Activated naive CD4-positive, alpha-beta T cell treated with anti-CD3 and anti-CD28 coated beads for 36 hours (primary cell): ENCODE measurements at regions not wholly inside any gene's neighbourhood (a gene's known extent, or its start where the extent isn't known, plus 50 kb on each side); places are given as distances from the start of the nearest gene placed in this dataset.

Source experiments
- CTCF ChIA-PET: fragments of 350-600 bp; sonication (Branson Sonifier 250); formaldehyde crosslinking; loops from one replicate; lab custom pipeline; 2021; ENCODE audit warnings: antibody characterized with exemption; lab: Charles Lee
- DNase-seq: peaks from one replicate; pipeline ENCODE4 v3.0.0-alpha.2; 2020
- H3K27ac Mint-ChIP-seq: one replicate; pipeline ENCODE4 v1.8.0; 2021; ENCODE audit warnings: mild to moderate bottlenecking, mixed read lengths
- H3K27me3 Mint-ChIP-seq: one replicate; pipeline ENCODE4 v1.8.0; 2021; ENCODE audit warnings: low read depth, mixed read lengths
- H3K36me3 Mint-ChIP-seq: one replicate; pipeline ENCODE4 v1.8.0; 2021; ENCODE audit warnings: low read depth, mixed read lengths
- H3K4me1 Mint-ChIP-seq: one replicate; pipeline ENCODE4 v1.8.0; 2021; ENCODE audit warnings: low read depth, mixed read lengths
- H3K4me3 Mint-ChIP-seq: one replicate; pipeline ENCODE4 v1.8.0; 2021; ENCODE audit warnings: mild to moderate bottlenecking, moderate library complexity, mixed read lengths
- H3K9me3 Mint-ChIP-seq: one replicate; pipeline ENCODE4 v1.8.0; 2021; ENCODE audit warnings: mixed read lengths
- intact Hi-C: fragments of 100-400 bp; cut with micrococcal nuclease; formaldehyde crosslinking; loops from one replicate; pipeline ENCODE4 v1.15.1; 2023

DNA sequence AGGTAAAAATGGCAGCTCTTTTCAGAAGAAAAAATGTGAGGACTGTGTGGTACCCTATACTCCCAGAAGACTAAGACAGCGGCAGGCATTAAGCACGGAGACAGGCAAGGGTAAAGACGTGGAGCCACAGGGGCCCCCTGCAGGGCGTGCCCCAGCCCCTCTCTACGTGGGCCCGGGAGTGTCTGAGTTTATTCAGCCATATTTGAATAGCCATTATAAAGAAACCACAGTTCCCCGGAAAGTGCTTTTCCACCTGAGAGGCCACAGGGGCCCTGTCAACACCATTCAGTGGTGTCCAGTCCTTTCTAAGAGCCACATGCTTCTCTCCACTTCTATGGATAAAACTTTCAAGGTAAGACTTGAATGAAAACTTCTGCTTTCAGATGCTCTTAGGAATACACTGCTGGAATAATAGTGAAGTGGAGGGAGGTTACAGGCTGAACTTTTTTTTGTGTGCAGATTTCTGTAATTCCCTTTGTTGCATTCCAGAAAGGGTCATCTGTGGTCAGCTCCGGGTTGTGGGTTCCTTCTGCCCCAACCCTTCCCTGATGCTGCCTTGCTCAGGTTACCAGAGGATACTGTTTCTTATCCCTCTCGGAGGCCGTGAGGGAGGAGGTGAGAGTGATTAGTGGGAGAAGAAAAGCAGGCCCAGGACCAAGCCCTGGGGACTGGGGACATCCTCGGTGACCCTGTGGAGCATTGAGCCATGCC, 58.4 kb downstream of the SLC25A47 start:
- DNase-seq = no peak
- CTCF ChIA-PET = interaction anchor here (0.6 to 6.8 kb wide), 5 partner anchors 32 to 272 kb away, joined by 3 to 125 read pairs (median 6); no protein-coding TSS in a partner anchor
- H3K27me3 Mint-ChIP-seq = no peaks in the 10 kb centered on the region
- H3K36me3 Mint-ChIP-seq = peaks cover 3% of the 10 kb centered on the region
- H3K4me1 Mint-ChIP-seq = peaks cover 24% of the 10 kb centered on the region
- intact Hi-C loops = loop anchor here (2.0 kb wide), 1 partner anchor 165 kb away; no protein-coding TSS in a partner anchor
- no peak overlapping the region for H3K4me3 Mint-ChIP-seq
- no peaks in the 10 kb centered on the region for H3K9me3 Mint-ChIP-seq
- no peak overlapping the region for H3K27ac Mint-ChIP-seq

DNA sequence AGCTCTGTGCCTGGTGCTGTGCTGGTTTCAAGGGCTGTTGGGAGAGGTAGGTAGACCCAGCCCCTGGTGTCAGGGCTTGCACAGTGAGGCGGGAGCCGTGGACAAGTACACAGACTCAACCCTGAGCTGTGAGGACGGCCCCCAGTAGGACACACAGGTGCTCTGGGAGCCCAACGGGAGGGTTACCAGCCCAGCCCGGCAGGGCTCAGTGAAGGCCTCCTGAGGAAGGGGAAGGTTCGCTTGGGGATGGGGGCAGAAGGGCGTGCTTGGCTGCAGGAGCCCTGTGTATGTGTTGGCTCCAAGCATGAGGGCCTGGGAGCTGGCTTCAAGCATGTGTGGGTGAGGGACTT, 58.9 kb downstream of the SLC25A47 start:
- no peak overlapping the region for H3K4me3 Mint-ChIP-seq
- CTCF ChIA-PET = interaction anchor here (0.7 to 6.8 kb wide), 11 partner anchors 9 to 614 kb away, joined by 3 to 125 read pairs (median 3); no protein-coding TSS in a partner anchor
- H3K27ac Mint-ChIP-seq = no peak overlapping the region
- peaks cover 3% of the 10 kb centered on the region for H3K36me3 Mint-ChIP-seq
- intact Hi-C loops = loop anchor here (2.0 kb wide), 1 partner anchor 165 kb away; no protein-coding TSS in a partner anchor
- peaks cover 20% of the 10 kb centered on the region for H3K4me1 Mint-ChIP-seq
- no peak for DNase-seq
- no peaks in the 10 kb centered on the region for H3K27me3 Mint-ChIP-seq
- H3K9me3 Mint-ChIP-seq = no peaks in the 10 kb centered on the region

DNA sequence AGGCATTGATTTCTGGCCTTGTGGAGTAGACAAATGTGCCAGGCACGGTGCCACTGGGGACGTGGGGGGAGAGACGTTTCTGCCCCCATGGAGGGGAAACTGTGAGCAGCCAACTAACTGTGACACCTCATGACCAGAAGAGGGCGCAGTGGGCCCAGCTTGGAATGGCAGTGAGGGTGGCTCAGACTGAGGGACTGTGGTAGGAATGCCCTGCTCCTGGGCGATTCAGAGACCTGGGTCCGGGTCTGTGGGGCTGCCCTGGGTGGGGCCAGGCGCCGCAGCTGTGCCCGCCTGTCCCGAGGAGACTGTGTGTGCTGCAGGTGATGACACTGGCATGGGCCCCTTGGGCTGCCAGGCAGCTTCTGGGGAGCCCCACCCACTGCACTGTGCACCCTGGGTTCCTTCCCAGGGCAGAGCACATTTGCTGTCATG, 60.6 kb downstream of the SLC25A47 start:
- H3K27me3 Mint-ChIP-seq = no peaks in the 10 kb centered on the region
- H3K27ac Mint-ChIP-seq = no peak overlapping the region
- H3K4me3 Mint-ChIP-seq = no peak overlapping the region
- no peaks in the 10 kb centered on the region for H3K9me3 Mint-ChIP-seq
- DNase-seq = peak; percentile 73
- peaks cover 3% of the 10 kb centered on the region for H3K36me3 Mint-ChIP-seq
- peaks cover 24% of the 10 kb centered on the region for H3K4me1 Mint-ChIP-seq
- intact Hi-C loops = loop anchor here (1.0 to 2.0 kb wide), 2 partner anchors 163 to 262 kb away; no protein-coding TSS in a partner anchor
- CTCF ChIA-PET = interaction anchor here (0.6 to 6.8 kb wide), 16 partner anchors 8 to 272 kb away, joined by 3 to 125 read pairs (median 5); no protein-coding TSS in a partner anchor

DNA sequence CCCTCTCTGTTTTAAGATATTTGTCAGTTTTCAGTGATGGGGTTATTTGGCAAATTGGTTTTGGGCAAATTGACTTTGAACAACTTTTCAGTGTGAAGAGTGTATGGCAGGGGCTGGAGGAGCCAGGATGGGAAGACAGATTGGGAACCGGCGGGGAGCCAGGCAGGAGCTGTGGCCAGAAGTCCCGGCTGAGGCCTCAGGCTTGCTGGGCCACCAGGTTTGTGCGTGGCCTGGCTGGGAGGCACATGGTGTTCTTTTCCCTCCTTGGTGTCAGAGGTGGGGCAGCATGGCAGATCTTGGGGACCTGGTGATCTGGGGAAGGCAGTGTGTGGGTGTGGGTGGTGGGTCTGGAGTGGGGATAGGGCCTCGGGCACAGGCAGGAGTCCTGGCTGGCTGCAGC, 61.1 kb downstream of the SLC25A47 start:
- intact Hi-C loops = no loop called here
- peaks cover 3% of the 10 kb centered on the region for H3K36me3 Mint-ChIP-seq
- CTCF ChIA-PET = interaction anchor here (0.6 to 6.8 kb wide), 14 partner anchors 11 to 327 kb away, joined by 3 to 125 read pairs (median 4); no protein-coding TSS in a partner anchor

DNA sequence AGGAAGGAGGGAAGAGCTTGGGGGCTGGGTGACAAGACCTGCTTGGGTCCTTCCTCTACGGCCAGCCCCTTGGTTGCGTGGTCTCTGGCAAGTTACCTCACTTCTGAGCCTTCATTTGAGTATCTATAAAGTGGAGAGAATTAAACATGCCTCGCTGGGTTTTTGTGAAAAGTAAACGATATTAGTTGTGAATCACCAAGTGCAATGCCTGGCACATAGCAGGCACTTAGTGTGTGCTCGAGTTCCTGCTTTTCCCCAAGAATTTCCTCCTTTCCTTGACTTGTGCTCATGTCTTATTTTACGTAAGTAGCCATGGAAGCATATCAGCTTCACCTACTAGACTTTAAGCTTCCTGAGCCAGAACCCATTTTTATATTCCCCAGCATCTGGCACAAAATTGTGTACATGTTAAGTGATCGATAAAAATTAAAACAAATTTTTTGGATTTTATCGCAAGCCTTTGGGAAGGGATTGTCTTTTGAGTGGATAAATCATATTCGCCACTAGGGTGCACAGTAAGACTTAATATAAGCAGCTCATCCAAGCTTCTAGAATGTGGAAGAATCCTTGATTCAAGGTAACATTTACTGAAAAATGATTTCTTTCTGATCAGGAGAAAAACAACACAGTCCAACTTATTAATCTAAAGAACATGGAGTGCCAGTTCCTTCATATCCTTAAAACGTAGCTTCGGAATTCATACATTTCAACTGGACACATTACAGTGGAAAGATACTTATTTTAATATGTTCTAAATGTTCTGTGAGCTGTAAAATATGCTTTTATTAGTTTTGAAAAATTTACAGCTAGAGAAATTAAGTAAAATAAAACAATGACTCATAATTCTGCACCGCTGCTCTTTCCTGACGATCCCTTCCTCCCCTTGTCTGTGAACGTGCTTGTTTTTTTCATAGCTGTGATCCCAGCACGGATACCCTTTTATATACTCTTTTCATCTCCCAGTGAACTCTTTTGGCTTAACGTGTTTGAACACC, 62.0 kb downstream of the SLC25A47 start:
- H3K9me3 Mint-ChIP-seq = no peaks in the 10 kb centered on the region
- CTCF ChIA-PET = interaction anchor here (0.5 to 6.8 kb wide), 18 partner anchors 8 to 328 kb away, joined by 3 to 125 read pairs (median 4); no protein-coding TSS in a partner anchor
- intact Hi-C loops = no loop called here
- DNase-seq = no peak
- no peaks in the 10 kb centered on the region for H3K27me3 Mint-ChIP-seq
- H3K27ac Mint-ChIP-seq = no peak overlapping the region
- H3K4me1 Mint-ChIP-seq = peaks cover 23% of the 10 kb centered on the region
- no peak overlapping the region for H3K4me3 Mint-ChIP-seq
- H3K36me3 Mint-ChIP-seq = peaks cover 3% of the 10 kb centered on the region

More for the DNA sequence above, 61.1 kb downstream of the SLC25A47 start:
- Mint-ChIP-seq H3K9me3 (no peaks in the 10 kb centered on the region), H3K4me1 (peaks cover 23% of the 10 kb centered on the region), H3K27ac (no peak overlapping the region), H3K27me3 (no peaks in the 10 kb centered on the region), H3K4me3 (no peak overlapping the region)
- no peak for DNase-seq

DNA sequence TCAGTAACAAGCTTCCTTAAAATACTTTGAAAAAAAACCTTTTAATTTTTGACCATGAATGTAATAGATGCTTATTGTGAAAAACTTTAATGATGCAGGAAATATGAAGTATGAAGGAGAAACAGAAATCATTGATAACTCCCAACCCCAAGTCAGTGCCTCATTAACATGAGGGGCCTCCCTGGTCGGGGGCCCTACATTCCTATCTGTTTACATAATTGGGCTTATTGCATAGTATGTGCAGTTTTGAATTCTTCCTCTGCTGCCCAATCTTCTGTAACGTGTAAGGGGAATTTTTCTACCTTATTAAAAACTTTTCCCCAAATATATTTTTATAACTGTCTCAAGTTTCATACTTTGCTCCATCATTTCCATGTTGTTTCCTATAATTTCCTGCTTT, 63.0 kb downstream of the SLC25A47 start:
- peaks cover 3% of the 10 kb centered on the region for H3K36me3 Mint-ChIP-seq
- peaks cover 23% of the 10 kb centered on the region for H3K4me1 Mint-ChIP-seq
- H3K27me3 Mint-ChIP-seq = no peaks in the 10 kb centered on the region
- intact Hi-C loops = no loop called here
- CTCF ChIA-PET = interaction anchor here (0.7 to 6.8 kb wide), 10 partner anchors 9 to 268 kb away, joined by 3 to 125 read pairs (median 6); no protein-coding TSS in a partner anchor
- no peak for DNase-seq
- H3K27ac Mint-ChIP-seq = no peak overlapping the region
- no peaks in the 10 kb centered on the region for H3K9me3 Mint-ChIP-seq
- H3K4me3 Mint-ChIP-seq = no peak overlapping the region

DNA sequence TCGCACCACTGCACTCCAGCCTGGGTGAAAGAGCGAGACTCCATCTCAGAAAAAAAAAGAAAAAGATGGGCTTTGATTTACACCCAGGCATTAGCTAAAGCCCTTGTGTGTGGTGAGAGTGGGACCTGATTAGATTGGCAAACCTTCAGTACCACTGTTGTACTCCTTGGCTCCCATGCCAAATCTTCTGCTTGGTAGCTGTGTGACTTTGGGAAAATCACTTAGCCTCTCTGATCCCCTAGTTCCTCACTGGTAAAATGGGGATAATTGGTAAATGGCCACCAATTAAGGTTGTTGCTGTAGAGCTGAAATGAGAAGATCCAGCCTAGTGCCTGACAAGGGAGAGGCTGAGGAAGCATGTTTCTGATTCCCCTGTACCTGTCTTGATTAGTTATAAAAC, 63.7 kb downstream of the SLC25A47 start:
- peaks cover 1% of the 10 kb centered on the region for H3K36me3 Mint-ChIP-seq
- peaks cover 23% of the 10 kb centered on the region for H3K4me1 Mint-ChIP-seq
- no peak overlapping the region for H3K27ac Mint-ChIP-seq
- no peaks in the 10 kb centered on the region for H3K27me3 Mint-ChIP-seq
- CTCF ChIA-PET = interaction anchor here (1.2 to 5.6 kb wide), 3 partner anchors 9 to 276 kb away, joined by 3 to 32 read pairs (median 4); no protein-coding TSS in a partner anchor
- intact Hi-C loops = no loop called here
- no peaks in the 10 kb centered on the region for H3K9me3 Mint-ChIP-seq
- no peak for DNase-seq
- H3K4me3 Mint-ChIP-seq = no peak overlapping the region

DNA sequence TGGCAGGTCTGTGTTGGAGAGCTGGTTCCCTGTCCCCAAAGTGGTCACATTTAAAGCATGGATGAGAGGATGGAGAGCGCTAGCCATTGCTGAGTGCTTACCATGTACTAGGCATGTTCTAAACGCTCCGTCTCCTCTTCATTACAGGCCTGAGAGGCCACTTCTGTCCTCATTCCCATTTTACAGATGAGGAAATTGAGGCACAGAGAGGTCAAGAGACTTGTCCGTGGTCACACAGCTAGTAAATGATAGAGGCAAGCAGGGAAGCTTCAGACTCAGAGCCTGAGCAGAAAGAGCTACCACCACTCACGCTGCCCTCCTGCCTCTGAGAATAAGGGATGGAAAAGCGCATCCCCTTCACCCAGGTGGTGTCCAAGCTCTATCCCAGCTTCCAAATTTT, 64.3 kb downstream of the SLC25A47 start:
- H3K4me1 Mint-ChIP-seq = peaks cover 23% of the 10 kb centered on the region
- H3K27me3 Mint-ChIP-seq = no peaks in the 10 kb centered on the region
- CTCF ChIA-PET = interaction anchor here (1.2 to 5.6 kb wide), 3 partner anchors 259 to 275 kb away, joined by 3 to 32 read pairs (median 5); no protein-coding TSS in a partner anchor
- H3K9me3 Mint-ChIP-seq = no peaks in the 10 kb centered on the region
- peaks cover 1% of the 10 kb centered on the region for H3K36me3 Mint-ChIP-seq
- no peak for DNase-seq
- intact Hi-C loops = no loop called here
- no peak overlapping the region for H3K4me3 Mint-ChIP-seq
- H3K27ac Mint-ChIP-seq = no peak overlapping the region

DNA sequence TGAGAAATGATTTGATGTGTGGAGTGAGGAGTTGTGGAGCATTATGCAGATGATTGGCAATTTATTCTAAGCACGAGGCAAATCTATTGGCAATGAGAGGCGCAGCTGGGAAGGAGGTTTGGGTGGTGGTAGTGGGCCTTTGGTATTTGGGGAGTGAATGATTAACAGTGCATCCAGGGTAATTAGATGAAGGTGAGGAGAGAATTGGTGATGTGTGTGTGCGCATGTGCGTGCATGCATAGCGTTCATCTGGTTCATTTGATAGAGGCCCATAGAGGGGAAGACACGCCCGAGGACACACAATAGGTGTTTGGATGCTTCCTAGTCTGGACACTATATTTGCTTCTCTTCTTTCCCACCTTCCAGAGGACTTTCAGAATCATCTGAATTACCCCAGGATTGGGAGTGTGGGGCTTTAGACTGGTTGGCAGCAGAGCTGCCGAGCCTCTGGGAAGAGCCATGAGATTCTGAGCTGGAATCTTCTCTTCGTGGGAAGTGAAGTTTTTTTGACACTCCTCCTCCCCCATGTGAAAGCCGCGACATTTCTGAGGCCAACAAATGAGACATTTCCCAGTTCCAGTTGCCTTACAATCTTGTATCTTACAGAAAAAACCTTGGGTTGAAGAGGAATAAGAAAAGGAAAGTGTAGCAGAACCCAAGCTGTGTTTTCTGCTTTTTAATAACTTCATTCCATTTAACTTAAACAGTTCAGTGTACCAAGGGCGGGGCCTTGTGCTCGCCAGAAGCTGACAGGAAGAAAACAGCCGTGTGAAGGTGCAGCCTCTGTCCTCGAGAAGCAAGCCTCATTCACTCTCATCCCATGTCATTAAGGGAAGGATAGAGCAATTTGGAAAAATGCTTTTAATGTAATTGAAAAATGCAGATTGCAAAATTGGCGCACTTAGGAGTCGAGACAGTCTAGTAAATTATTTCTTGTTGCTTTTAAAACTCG, 65.2 kb downstream of the SLC25A47 start:
- intact Hi-C loops = no loop called here

DNA sequence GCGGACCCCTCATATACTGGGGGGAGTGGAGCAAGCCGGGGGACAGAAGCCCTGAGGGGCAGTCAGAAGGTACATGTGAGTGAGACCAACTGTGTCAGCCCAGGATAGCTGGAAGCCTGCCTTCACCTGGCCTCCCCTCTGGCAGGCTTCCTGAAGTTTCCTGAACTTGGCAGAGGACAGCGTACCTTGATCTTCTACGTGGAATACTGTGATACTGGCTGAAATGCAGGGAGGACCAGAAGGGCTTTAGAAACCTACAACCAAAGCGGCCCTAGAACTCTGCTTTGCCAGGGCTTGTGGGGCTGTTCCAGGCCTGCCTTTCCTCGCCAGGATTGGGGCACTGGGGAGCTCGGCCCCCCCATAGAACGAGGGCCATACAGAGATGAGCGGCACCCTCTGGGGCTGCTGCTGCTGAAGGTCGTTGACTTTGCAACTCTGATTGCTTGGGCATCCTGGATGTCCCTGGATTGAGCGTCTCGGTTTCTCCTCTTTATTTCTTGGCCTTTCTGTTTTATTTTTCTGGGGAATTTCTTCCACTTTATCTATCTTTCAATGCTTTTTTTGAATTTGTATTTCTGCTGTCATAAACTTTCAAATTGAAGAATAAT, 66.5 kb downstream of the SLC25A47 start:
- DNase-seq = no peak
- H3K4me3 Mint-ChIP-seq = no peak overlapping the region
- H3K27ac Mint-ChIP-seq = no peak overlapping the region
- H3K36me3 Mint-ChIP-seq = no peaks in the 10 kb centered on the region
- no peaks in the 10 kb centered on the region for H3K9me3 Mint-ChIP-seq
- intact Hi-C loops = no loop called here
- CTCF ChIA-PET = interaction anchor here (0.9 to 5.6 kb wide), 4 partner anchors 12 to 256 kb away, joined by 3 to 32 read pairs (median 3); no protein-coding TSS in a partner anchor
- peaks cover 17% of the 10 kb centered on the region for H3K4me1 Mint-ChIP-seq
- H3K27me3 Mint-ChIP-seq = no peaks in the 10 kb centered on the region

More for the DNA sequence above, 65.2 kb downstream of the SLC25A47 start:
- H3K9me3 Mint-ChIP-seq = no peaks in the 10 kb centered on the region
- CTCF ChIA-PET = interaction anchor here (1.4 to 5.6 kb wide), 2 partner anchors 258 to 266 kb away, joined by 5 to 32 read pairs; no protein-coding TSS in a partner anchor
- H3K4me1 Mint-ChIP-seq = peaks cover 25% of the 10 kb centered on the region
- no peak overlapping the region for H3K4me3 Mint-ChIP-seq
- H3K27me3 Mint-ChIP-seq = no peaks in the 10 kb centered on the region
- no peaks in the 10 kb centered on the region for H3K36me3 Mint-ChIP-seq
- DNase-seq = no peak
- no peak overlapping the region for H3K27ac Mint-ChIP-seq
